Natural killer cell (primary cell): ENCODE measurements at regions not wholly inside any gene's neighbourhood (a gene's known extent, or its start where the extent isn't known, plus 50 kb on each side); places are given as distances from the start of the nearest gene placed in this dataset.

Experiments
- ATAC-seq, 3 donors: fragments of 150-1000 bp in 2 of 3; fragments of 200-7000 bp in 1 of 3; cut with Tn5 transposase; 1 replicate in 1 of 3; 2 replicates in 2 of 3; pipeline ENCODE4 v1.10.0; 2021; ENCODE audit warnings: mild to moderate bottlenecking in 2 of 3, moderate library complexity in 2 of 3
- DNase-seq, 2 donors: peaks; one replicate each; pipeline versions ENCODE4 v3.0.0 to v3.0.0-alpha.2; 2013 to 2021; ENCODE audit warnings: mixed read lengths in 1 of 2
- H3K27ac ChIP-seq: one replicate; pipeline ENCODE4 v1.5.1; 2013; ENCODE audit warnings: mild to moderate bottlenecking, low read length
- H3K27me3 ChIP-seq: one replicate; pipeline ENCODE4 v1.6.1; 2013; ENCODE audit warnings: low read length; ENCODE audit not compliant: control insufficient read depth, insufficient read depth
- H3K36me3 ChIP-seq: one replicate; pipeline ENCODE4 v1.6.1; 2013; ENCODE audit warnings: low read length; ENCODE audit not compliant: control insufficient read depth, insufficient read depth
- H3K4me1 ChIP-seq: one replicate; pipeline ENCODE4 v1.6.1; 2013; ENCODE audit warnings: low read length; ENCODE audit not compliant: control insufficient read depth, insufficient read depth
- H3K4me3 ChIP-seq: one replicate; pipeline ENCODE4 v1.5.1; 2013; ENCODE audit warnings: low read length
- H3K9me3 ChIP-seq: one replicate; pipeline ENCODE4 v1.6.1; 2013; ENCODE audit warnings: low read length; ENCODE audit not compliant: control insufficient read depth, insufficient read depth
- H3K27ac Mint-ChIP-seq, 2 donors: one replicate each; pipeline ENCODE4 v1.8.0; 2022; ENCODE audit warnings: mild to moderate bottlenecking in 2 of 2, mixed read lengths in 2 of 2, moderate library complexity in 1 of 2
- H3K27me3 Mint-ChIP-seq, 2 donors: one replicate each; pipeline ENCODE4 v1.8.0; 2022; ENCODE audit warnings: low read depth in 2 of 2, mixed read lengths in 2 of 2
- H3K36me3 Mint-ChIP-seq: one replicate; pipeline ENCODE4 v1.8.0; 2022; ENCODE audit warnings: mixed read lengths
- H3K4me1 Mint-ChIP-seq, 2 donors: one replicate each; pipeline ENCODE4 v1.8.0; 2022; ENCODE audit warnings: mixed read lengths in 2 of 2
- H3K4me3 Mint-ChIP-seq: one replicate; pipeline ENCODE4 v1.8.0; 2022; ENCODE audit warnings: mild to moderate bottlenecking, moderate library complexity, mixed read lengths
- H3K9me3 Mint-ChIP-seq, 2 donors: one replicate each; pipeline ENCODE4 v1.8.0; 2022; ENCODE audit warnings: mixed read lengths in 2 of 2
- CTCF ChIP-seq: fragments of 200-600 bp; IDR thresholded peaks from one replicate; pipeline ENCODE4 v1.8.0; 2022; ENCODE audit warnings: antibody characterized with exemption
- WGBS: methylation state at CpG from one replicate; pipeline ENCODE4 v1.1.7; 2013; ENCODE audit warnings: missing lambda C conversion rate; ENCODE audit not compliant: insufficient coverage; 5-methylcytosine and 5-hydroxymethylcytosine counted together
- intact Hi-C: fragments of 100-400 bp; cut with micrococcal nuclease; formaldehyde crosslinking; loops from one replicate; pipeline ENCODE4 v1.14.2; 2022

GRCh38 chr11:129657866-129658525 is 157.7 kb upstream of the TMEM45B start:
- DNase-seq (no peak), ATAC-seq (no peak)
- Mint-ChIP-seq H3K27ac (no peak overlapping the region), H3K27me3 (peaks cover 0 to 3% of the 10 kb centered on the region in 2 donors), H3K36me3 (peaks cover 18% of the 10 kb centered on the region), H3K9me3 (peaks cover 12 to 26% of the 10 kb centered on the region in 2 donors), H3K4me3 (no peak overlapping the region), H3K4me1 (no peaks in the 10 kb centered on the region)
- Histone ChIP-seq H3K36me3 (no peaks in the 10 kb centered on the region), H3K27ac (no peak overlapping the region), H3K4me1 (no peaks in the 10 kb centered on the region), H3K9me3 (peaks cover 14% of the 10 kb centered on the region), H3K27me3 (no peaks in the 10 kb centered on the region), H3K4me3 (no peak overlapping the region)
- no peak for TF ChIP-seq CTCF
- intact Hi-C loops = no loop called here
- WGBS = 69% methylated on average over 9 of the region's 9 CpGs

GRCh38 chr11:129658526-129658867 is 157.2 kb upstream of the TMEM45B start:
- intact Hi-C loops = no loop called here
- peaks cover 14% of the 10 kb centered on the region for H3K9me3 ChIP-seq
- no peak overlapping the region for H3K27ac ChIP-seq
- H3K36me3 ChIP-seq = no peaks in the 10 kb centered on the region
- H3K4me3 Mint-ChIP-seq = no peak overlapping the region
- TF ChIP-seq CTCF = no peak
- ATAC-seq (no peak), DNase-seq (no peak)
- peaks cover 11 to 24% of the 10 kb centered on the region in 2 donors for H3K9me3 Mint-ChIP-seq
- H3K36me3 Mint-ChIP-seq = peaks cover 18% of the 10 kb centered on the region
- H3K4me3 ChIP-seq = no peak overlapping the region
- H3K27me3 ChIP-seq = no peaks in the 10 kb centered on the region
- WGBS = 66% methylated on average over 7 of the region's 7 CpGs
- no peak overlapping the region for H3K27ac Mint-ChIP-seq
- H3K27me3 Mint-ChIP-seq = peaks cover 0 to 3% of the 10 kb centered on the region in 2 donors
- no peaks in the 10 kb centered on the region for H3K4me1 ChIP-seq
- no peaks in the 10 kb centered on the region for H3K4me1 Mint-ChIP-seq

GRCh38 chr11:129680907-129681306 is 134.7 kb upstream of the TMEM45B start:
- Mint-ChIP-seq H3K4me3 (no peak overlapping the region), H3K4me1 (no peaks in the 10 kb centered on the region), H3K36me3 (no peaks in the 10 kb centered on the region), H3K9me3 (no peaks in the 10 kb centered on the region), H3K27me3 (peaks cover 2 to 34% of the 10 kb centered on the region in 2 donors), H3K27ac (no peak overlapping the region)
- 95% methylated on average over 3 of the region's 3 CpGs for WGBS
- no peaks in the 10 kb centered on the region for H3K9me3 ChIP-seq
- H3K36me3 ChIP-seq = no peaks in the 10 kb centered on the region
- DNase-seq (no peak), ATAC-seq (no peak)
- no peak overlapping the region for H3K4me3 ChIP-seq
- no peak for TF ChIP-seq CTCF
- H3K27me3 ChIP-seq = no peaks in the 10 kb centered on the region
- no peak overlapping the region for H3K27ac ChIP-seq
- intact Hi-C loops = no loop called here
- no peaks in the 10 kb centered on the region for H3K4me1 ChIP-seq
